ENCODE measurements at regions not wholly inside any gene's neighbourhood (a gene's known extent, or its start where the extent isn't known, plus 50 kb on each side); places are given as distances from the start of the nearest gene placed in this dataset.

- TF ChIP-seq, protein P1, sequence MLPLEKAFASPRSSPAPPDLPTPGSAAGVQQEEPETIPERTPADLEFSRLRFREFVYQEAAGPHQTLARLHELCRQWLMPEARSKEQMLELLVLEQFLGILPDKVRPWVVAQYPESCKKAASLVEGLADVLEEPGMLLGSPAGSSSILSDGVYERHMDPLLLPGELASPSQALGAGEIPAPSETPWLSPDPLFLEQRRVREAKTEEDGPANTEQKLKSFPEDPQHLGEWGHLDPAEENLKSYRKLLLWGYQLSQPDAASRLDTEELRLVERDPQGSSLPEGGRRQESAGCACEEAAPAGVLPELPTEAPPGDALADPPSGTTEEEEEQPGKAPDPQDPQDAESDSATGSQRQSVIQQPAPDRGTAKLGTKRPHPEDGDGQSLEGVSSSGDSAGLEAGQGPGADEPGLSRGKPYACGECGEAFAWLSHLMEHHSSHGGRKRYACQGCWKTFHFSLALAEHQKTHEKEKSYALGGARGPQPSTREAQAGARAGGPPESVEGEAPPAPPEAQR (CRISPR knock-in tag; IDR thresholded peaks at IDR 0.05): no peak
- no peak for TF ChIP-seq ESRRA (CRISPR knock-in tag; IDR thresholded peaks at IDR 0.05; ENCODE audit: borderline replicate concordance)
- TF ChIP-seq E2F1 (CRISPR knock-in tag; IDR thresholded peaks at IDR 0.05): no peak
- TF ChIP-seq, protein P2, sequence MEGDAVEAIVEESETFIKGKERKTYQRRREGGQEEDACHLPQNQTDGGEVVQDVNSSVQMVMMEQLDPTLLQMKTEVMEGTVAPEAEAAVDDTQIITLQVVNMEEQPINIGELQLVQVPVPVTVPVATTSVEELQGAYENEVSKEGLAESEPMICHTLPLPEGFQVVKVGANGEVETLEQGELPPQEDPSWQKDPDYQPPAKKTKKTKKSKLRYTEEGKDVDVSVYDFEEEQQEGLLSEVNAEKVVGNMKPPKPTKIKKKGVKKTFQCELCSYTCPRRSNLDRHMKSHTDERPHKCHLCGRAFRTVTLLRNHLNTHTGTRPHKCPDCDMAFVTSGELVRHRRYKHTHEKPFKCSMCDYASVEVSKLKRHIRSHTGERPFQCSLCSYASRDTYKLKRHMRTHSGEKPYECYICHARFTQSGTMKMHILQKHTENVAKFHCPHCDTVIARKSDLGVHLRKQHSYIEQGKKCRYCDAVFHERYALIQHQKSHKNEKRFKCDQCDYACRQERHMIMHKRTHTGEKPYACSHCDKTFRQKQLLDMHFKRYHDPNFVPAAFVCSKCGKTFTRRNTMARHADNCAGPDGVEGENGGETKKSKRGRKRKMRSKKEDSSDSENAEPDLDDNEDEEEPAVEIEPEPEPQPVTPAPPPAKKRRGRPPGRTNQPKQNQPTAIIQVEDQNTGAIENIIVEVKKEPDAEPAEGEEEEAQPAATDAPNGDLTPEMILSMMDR (IDR thresholded peaks at IDR 0.05): no peak
These were observed 78.7 kb upstream of the ATP2B2 start for GRCh38 chr3:10583798-10584708.
